ENCODE measurements at regions not wholly inside any gene's neighbourhood (a gene's known extent, or its start where the extent isn't known, plus 50 kb on each side); places are given as distances from the start of the nearest gene placed in this dataset.
"Not testable (repeated sequence)": the region's sequence is repeated elsewhere in the genome, so short reads cannot be mapped to it uniquely, and the experiment has no call there.

- DNase-seq: no peak
Observed at GRCh38 chr1:166507347-166507746, 331.9 kb upstream of the POGK start.

DNA sequence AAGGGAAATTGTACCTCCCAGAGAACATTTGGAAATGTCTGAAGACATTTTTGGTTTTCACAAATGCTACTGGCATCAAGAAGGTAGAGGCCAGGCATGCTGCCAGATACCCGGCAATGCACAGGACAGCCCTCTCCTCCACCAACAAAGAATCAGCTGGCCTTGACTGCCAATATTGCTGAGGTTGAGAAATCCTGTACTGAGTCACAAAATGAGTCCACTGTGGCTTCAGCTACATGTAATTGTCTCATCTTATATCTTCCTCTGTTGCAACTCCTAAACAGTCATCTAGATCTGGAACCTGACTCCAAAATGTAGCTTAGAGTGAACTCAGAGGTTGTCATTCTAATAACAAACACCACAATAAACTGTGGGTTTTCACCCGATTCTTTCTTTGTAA lies 327.5 kb upstream of the POGK start:
- DNase-seq: no peak

DNA sequence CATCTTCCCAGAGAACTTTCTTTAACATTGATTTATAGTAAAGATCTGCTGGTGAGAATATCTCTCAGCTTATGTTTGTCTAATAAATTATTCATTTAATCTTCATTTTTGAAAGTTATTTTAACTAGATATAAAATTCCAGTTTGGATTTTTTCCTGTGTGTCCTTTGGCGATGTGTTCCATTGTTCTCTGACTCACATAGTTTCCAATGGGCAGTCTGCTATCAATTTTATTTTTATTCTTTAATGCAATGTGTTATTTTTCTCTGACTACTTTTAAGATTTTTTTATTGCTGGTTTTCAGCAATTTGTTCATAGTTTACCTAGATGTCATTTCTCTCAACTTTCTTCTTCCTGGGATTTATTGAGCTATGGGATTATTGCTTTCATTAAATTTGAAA lies 325.2 kb upstream of the POGK start:
- DNase-seq: no peak

- no peak for DNase-seq
Observed at GRCh38 chr1:166527752-166528151, 311.5 kb upstream of the POGK start.

DNA sequence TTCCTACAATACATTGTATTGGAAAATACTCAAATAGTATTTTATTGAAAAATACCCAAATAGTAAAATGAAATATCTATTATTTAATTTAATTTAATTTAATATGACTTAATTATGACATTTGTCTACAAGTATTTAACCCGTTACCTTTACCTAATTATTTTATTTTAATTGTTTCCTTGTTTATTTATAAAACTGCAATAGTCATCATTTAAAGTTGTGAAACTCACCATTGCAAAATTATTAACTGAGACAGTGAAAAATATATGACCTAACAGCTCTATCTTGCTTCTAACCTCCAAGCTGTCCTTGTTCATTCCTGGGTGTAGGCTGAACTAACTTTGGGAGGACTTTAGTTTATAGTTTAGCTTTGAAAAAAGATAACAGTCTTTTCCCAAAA lies 300.6 kb upstream of the POGK start:
- no peak for DNase-seq

DNA sequence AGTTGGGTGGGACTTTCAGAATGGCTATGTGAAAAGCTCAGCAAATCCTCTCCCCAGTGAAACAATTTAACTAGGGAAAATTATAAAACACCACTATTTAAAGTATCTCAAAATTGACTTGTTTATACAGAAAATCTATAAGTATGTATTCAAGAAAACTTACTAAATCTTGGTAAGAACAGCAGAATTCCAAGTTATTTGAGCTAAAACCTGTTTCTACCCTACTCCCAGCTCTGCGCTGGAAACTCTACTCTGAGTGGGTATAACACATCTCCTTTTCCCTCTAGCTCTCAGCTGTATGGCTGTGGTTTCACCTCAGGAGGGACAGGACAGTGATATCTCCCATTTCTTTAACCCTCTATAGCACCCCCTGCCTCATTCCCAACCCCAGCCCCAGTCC lies 295.2 kb upstream of the POGK start:
- no peak for DNase-seq

DNA sequence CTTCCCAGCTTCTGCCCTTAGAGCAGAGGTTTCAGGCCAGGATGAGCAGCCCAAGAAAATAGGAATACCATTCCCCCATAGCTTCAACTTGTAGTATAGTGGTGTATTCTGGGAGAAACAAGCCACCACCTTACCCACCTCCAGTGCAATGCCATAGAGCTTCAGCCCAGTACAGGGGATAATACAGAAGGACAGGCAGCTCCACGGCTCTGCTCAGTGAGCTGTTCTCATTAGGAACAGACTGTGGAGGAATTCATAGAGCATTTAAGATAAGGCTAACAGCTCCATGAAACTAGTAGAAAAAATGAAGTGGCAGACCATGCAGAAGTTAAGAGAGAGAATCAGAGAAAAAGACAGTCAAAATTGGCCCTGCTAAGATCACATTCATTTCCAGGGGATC lies 294.7 kb upstream of the POGK start:
- no peak for DNase-seq

DNA sequence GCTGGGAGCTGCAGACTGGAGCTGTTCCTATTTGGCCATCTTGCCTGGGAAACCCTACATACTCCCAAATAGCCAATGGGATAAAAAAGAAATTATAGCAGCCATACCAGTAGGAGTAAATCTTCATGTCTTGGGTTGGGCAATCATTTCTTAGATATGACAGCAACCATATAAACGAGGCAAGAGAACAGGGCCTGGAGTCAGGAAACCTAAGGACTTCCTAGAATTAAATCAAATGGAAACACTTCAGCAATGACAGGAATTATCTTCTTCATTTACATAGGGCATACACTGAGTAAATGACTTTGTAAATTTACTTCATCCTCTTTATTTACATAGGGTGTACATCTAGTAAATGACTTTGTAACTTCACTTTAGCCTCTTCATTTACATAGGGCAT lies 286.6 kb upstream of the POGK start:
- DNase-seq: no peak

DNA sequence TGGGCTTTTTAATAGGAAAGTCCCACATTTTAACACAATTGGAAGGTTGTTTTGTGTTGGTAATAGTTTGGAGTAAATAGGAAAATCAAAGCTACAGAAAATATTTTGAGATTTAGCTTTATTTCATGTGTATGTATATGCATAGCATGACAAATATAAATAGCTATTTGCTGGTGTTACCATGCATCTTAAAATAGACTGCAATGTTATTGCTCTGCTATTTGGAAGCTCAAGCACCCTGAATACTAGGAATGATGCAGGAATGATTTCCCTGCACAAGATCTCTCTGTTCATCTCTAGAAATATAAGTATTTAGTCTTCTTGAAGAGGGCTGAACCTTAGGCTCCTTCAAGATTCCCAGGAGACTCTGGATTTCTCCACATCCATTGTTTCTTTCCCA lies 268.3 kb upstream of the POGK start:
- no peak for DNase-seq

DNA sequence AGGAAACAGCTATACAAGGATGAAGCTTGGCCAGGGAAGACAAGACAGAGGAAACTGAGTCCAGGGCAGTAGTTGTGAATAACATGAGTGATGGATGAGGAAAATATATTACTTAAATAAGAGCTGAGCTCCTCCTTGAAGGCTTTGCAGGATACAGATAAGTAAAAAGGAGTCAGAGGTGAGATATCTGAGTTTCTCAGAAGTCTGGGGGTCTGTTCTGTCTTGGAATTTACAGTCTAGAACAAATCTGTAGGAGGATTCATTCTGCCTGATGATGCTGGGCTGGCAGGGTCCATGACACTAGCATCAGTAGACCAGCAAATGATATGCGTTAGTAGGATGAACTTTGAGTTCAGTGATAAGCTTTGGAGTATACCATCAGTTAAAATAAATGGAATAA lies 266.1 kb upstream of the POGK start:
- no peak for DNase-seq

DNA sequence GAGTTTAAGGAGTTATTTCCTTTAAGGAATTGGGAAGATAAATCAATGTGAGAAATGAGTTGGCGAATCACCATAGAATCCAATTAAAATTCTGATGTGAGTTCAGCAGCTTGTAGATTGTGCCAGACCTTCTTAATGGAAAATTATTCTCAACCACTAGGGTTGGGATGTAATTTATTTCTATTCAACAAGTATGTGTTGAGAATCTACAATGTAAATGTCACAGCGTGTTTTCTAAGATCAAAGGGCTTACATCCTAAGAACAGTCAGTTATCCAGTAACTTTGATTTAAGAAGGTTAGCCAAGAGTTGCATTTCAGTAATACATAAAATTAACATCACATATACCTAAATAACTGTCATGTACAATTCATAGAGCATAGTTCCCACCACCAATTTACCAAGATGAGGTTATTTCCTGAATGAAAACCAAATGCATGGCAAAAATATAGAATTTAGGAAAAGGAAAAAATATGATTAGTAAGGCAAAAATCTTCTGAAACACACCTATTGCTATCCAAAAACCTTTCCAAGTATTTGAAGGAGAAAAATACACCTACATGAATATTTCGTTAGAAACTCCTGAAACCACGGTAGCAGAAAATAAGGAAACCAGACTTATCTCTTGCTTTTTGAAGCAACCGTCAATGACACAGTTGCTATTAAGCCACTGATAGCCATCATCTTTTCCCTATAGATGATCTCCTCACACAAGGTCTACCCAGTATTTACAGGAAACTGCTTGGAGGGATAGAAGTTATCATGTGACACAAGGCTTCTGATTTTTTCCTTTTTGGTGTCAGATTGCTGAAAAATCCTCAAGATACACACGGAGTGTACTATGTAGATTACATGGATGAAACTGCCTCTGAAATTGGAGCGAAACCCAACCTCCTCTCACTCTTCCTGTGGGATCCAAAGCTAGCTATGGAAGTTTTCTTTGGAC lies 259.4 kb upstream of the POGK start:
- no peak for DNase-seq

DNA sequence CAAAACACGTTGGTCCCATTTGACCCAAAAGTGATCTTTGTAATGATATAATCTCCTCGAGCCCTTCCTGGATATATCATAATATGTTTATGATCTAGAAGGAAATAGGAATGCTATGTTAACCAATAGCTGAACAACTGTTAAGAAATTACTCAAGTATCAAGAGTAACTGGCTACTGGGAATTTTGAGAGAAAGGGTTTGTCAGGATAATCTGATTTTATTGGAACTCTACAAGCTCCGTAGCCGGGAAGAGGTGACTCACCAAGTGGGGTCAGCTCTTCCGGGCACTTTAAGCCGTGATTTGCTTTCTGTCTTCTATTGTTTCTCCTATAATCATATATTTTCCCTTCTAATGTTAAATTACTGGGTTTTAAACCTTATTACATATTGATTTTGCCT lies 250.5 kb upstream of the POGK start:
- no peak for DNase-seq

GRCh38 chr1:166590161-166590560 lies 249.1 kb upstream of the POGK start:
- no peak for DNase-seq

DNA sequence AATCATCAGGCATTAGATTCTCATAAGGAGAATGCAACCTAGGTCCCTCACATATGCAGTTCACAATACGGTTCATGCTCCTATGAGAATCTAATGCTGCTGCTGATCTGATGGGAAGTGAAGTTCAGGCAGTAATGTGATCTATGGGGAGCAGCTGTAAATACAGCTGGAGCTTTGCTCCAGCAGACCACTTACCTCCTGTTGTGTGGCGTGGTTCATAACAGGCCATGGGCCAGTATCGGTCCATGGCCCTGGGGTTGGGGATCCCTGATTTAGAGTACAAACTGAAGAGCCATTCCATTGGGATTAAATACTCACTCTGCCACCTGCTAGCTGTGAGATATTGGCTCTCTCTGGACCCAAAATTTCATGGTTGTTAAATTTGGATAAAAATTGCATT lies 244.6 kb upstream of the POGK start:
- no peak for DNase-seq

DNA sequence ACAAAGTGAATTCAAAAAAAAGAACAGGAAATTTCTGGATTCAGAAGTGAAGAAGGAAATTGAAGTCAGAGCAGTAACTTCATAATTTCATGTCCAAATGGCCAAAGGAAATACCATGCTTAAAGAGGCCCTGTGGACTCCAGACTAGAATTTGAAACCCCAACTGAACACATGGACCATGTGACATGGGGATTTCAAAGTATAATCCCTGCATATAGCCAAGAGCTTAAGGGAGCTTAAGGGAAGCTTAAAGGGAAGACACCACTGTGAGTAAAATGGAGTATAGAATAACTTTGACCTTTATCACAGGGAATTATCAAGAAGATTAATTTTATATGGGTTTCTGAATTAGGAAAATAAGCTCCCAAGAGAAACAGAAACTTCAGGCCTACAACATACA lies 241.8 kb upstream of the POGK start:
- no peak for DNase-seq

DNA sequence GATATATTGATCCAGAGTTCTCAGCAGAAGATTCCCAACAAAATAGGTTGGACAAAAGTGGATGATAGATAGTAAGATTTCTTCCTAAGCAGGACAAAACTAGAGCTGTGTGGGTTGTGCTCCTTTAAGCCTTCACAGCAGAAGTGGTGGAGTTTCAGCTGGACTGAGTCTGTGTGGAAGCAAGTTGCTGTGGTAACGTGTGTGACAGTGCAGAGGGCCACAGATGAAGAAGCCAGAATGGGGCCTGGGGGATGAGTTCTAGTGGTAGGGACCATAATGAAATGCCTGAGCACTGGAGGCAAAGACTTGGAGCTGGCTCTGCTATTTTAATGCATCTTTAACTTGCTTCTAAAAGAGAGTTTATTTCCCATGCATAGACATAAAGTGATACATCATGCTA lies 238.7 kb upstream of the POGK start:
- no peak for DNase-seq

GRCh38 chr1:166601650-166602278 lies 237.5 kb upstream of the POGK start:
- DNase-seq: no peak

GRCh38 chr1:166602801-166603200 lies 236.5 kb upstream of the POGK start:
- not testable (repeated sequence) for DNase-seq

DNA sequence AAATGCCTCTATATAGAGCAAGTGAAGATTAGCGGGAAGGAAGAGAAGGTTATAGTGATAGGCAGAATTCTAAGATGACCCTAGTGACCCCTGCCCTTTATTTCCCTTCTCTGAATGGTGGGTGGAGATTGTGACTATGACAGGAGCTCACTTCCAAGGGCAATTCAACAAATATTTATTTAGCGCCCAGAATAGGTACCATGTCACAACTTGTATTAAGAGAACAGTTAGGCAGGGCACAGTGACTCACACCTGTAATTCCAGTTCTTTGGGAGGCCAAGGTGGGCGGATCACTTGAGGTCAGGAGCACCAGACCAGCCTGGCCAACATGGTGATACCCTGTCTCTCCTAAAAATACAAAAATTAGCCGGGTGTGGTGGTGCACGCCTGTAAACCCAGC lies 236.0 kb upstream of the POGK start:
- DNase-seq: no peak

- no peak for DNase-seq
Observed at GRCh38 chr1:166605137-166605536, 234.1 kb upstream of the POGK start.

DNA sequence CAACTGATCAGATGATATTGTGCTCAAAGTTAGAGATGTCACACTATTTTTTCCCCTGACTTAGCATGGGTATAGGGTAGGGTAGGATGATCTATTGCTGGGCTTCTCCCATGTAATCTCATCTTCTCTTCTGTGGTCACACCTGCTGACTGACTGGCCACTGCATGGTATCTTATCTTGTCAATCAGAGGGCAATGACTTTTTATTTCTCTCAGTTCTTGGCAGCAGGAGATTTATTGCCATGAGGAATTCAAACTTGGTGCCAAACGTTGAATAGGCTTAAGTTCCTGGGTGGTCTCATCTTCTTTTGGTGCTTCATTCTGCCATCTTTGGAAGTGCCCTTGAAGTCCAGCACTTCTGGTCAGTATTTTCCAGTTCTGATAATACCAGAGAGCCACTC lies 226.4 kb upstream of the POGK start:
- no peak for DNase-seq

DNA sequence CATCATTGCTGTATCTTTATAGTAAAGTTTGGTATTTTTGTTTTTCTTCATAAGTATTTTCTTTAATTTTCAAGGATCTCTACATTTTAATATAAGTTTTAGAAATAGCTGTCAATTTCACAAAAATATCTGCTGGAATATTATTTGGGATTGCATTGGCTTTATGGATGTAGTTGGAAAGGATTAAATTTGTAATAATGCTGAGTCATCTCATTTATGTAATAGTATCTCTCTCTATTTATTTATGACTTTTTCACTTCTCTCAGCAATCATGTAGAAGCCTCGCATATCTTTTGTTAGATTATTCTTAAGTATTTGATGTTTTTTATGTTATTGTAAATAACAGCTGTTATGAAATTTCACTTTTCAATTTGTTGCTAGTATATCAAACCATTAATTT lies 223.1 kb upstream of the POGK start:
- no peak for DNase-seq

DNA sequence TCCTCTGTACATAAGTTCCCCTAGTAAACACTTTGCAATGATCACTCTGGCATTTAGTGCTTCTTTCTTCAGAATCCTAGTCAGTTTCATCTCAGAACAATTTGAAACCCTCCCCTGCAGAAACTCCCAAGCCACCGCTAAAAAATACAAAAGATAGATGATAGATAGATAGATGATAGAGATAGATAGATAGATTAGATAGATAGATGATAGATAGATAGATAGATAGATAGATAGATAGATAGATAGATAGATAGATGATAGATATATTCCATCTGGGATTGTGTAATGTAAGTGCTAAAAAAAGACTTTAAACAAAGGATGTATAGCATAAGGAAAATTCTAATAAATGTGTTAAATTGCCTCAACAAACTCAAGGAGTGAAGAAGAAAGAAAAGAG lies 212.6 kb upstream of the POGK start:
- DNase-seq: no peak

GRCh38 chr1:166627558-166627957 lies 211.7 kb upstream of the POGK start:
- DNase-seq: no peak

- no peak for DNase-seq
Observed at GRCh38 chr1:166628259-166628658, 211.0 kb upstream of the POGK start.
